ENCODE measurements at regions not wholly inside any gene's neighbourhood (a gene's known extent, or its start where the extent isn't known, plus 50 kb on each side); places are given as distances from the start of the nearest gene placed in this dataset.

DNA sequence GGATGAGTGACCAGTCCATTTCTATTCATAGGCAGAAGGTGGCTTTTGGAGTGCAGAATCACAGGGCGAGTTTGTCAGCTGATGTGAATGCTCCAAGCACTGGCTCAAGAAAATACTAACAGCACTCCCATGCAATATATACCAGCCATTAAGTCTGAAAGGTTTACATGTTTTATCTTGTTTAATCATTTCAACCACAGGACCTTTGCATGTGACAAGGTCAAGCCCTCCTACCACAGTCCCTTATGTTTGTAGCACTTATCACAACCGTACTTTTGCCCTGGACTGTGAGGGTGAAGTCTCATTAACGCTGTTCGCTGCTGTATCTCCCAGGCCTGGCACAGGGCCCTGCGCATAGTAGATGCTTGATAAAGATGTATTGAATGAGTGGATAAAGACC lies 99.3 kb upstream of the PMEPA1 start:
- dilution Hi-C loops (cut with HindIII; ENCODE audit: low sequenced_read_pairs, unreplicated experiment), result no loop called here

More for the DNA sequence above, 99.3 kb upstream of the PMEPA1 start:
- H4K5ac ChIP-seq (ENCODE audit: low read depth, low read length), result no peak overlapping the region
- no peak overlapping the region for H3K4ac ChIP-seq (ENCODE audit: low read depth, low read length)
- H3K9me3 ChIP-seq (ENCODE audit: control insufficient read depth, insufficient read depth, low read length), result no peaks in the 10 kb centered on the region
- H3K9me1 ChIP-seq (ENCODE audit: insufficient read depth, low read length), result no peaks in the 10 kb centered on the region
- ChIA-PET CTCF (no interaction called here), POLR2A (ENCODE audit: unreplicated experiment) (no interaction called here)
- no TSS peak for BruUV-seq (replicated peaks)
- H2BK15ac ChIP-seq (ENCODE audit: low read depth, low read length), result no peak overlapping the region
- no peak overlapping the region for H3K9ac ChIP-seq (ENCODE audit: low read depth, low read length)
- no peak overlapping the region for H2AK9ac ChIP-seq (replicated peaks; ENCODE audit: low read depth, low read length, poor library complexity)
- H3K56ac ChIP-seq (ENCODE audit: extremely low read depth, insufficient read depth, low read length), result no peak overlapping the region
- no peak overlapping the region for H2BK5ac ChIP-seq (ENCODE audit: low read depth, low read length, poor library complexity, severe bottlenecking)
- no peak overlapping the region for H2AFZ ChIP-seq (replicated peaks; ENCODE audit: low read length, poor library complexity)
- intact Hi-C loops (cut with micrococcal nuclease) (no loop called here), in situ Hi-C loops (cut with MboI; ENCODE audit: low sequenced_read_pairs) (no loop called here)
- no peak overlapping the region for H3K14ac ChIP-seq (replicated peaks; ENCODE audit: low read depth, low read length)
- H4K20me1 ChIP-seq (ENCODE audit: insufficient read depth, low read length), result no peaks in the 10 kb centered on the region
- no peak overlapping the region for H4K91ac ChIP-seq (ENCODE audit: insufficient read depth, low read depth, low read length)
- WGBS, 2 experiments (ENCODE audit: extremely low coverage in 2 of 2, insufficient read length in 1 of 2), result no CpG with 5 or more reads among the region's 5 CpGs
- H2BK20ac ChIP-seq (ENCODE audit: low read depth, low read length), result no peak overlapping the region
- H3K27ac ChIP-seq (ENCODE audit: insufficient read depth, low read length), result no peak overlapping the region
- H3K27me3 ChIP-seq (ENCODE audit: control insufficient read depth, insufficient read depth, low read length), result peaks cover 21% of the 10 kb centered on the region
- H4K8ac ChIP-seq (ENCODE audit: low read depth in 2 of 2, low read length in 2 of 2), result no peak overlapping the region
- no peak for ATAC-seq (ENCODE audit: low read depth)
- H3K36me3 ChIP-seq (ENCODE audit: control insufficient read depth, insufficient read depth, low read length), result no peaks in the 10 kb centered on the region
- H3K4me3 ChIP-seq (ENCODE audit: insufficient read depth, low read depth, low read length), result no peak overlapping the region
- no peak overlapping the region for H3K23ac ChIP-seq (ENCODE audit: low read depth, low read length)
- no peaks in the 10 kb centered on the region for H3K79me1 ChIP-seq (ENCODE audit: low read depth in 1 of 2, low read length in 2 of 2)
- no peak for DNase-seq
- TF ChIP-seq CHD1 (IDR thresholded peaks at IDR 0.05; ENCODE audit: low read depth, low read length), result no peak
- TF ChIP-seq, protein P1, sequence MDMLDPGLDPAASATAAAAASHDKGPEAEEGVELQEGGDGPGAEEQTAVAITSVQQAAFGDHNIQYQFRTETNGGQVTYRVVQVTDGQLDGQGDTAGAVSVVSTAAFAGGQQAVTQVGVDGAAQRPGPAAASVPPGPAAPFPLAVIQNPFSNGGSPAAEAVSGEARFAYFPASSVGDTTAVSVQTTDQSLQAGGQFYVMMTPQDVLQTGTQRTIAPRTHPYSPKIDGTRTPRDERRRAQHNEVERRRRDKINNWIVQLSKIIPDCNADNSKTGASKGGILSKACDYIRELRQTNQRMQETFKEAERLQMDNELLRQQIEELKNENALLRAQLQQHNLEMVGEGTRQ (IDR thresholded peaks at IDR 0.05; ENCODE audit: low read depth, low read length), result no peak
- H3K4me2 ChIP-seq (ENCODE audit: low read depth, low read length), result no peak overlapping the region
- no peaks in the 10 kb centered on the region for H3K4me1 ChIP-seq (ENCODE audit: control insufficient read depth, insufficient read depth, low read length)
- no peak overlapping the region for H3K18ac ChIP-seq (ENCODE audit: low read depth, low read length)
- H2BK120ac ChIP-seq (ENCODE audit: low read depth, low read length), result no peak overlapping the region
- no peak overlapping the region for H2AK5ac ChIP-seq (ENCODE audit: low read depth, low read length)

Data from IMR-90 (cell line).